Neural cell (in vitro differentiated cells): ENCODE measurements at regions not wholly inside any gene's neighbourhood (a gene's known extent, or its start where the extent isn't known, plus 50 kb on each side); places are given as distances from the start of the nearest gene placed in this dataset.

Source experiments
- EP300 ChIP-seq: fragments of 450-650 bp; conservative IDR thresholded peaks from 2 replicates; pipeline ENCODE4 v1.6.1; 2014; ENCODE audit warnings: antibody characterized with exemption, mild to moderate bottlenecking, moderate library complexity; ENCODE audit not compliant: poor library complexity, severe bottlenecking
- EZH2 ChIP-seq: fragments of 200-600, 300-800 bp; shearing (Covaris generic), sonication (generic); IDR thresholded peaks from 2 replicates; pipeline ENCODE4 v1.6.1; 2014; ENCODE audit warnings: antibody characterized with exemption, low read length, borderline replicate concordance, mild to moderate bottlenecking; ENCODE audit not compliant: insufficient read depth, poor library complexity, severe bottlenecking
- MXI1 ChIP-seq: fragments of 450-650 bp; conservative IDR thresholded peaks from 2 replicates; pipeline ENCODE4 v1.6.1; 2014; ENCODE audit warnings: antibody characterized with exemption, mild to moderate bottlenecking; ENCODE audit not compliant: poor library complexity, severe bottlenecking
- POLR2AphosphoS5 ChIP-seq: IDR thresholded peaks from 2 replicates; pipeline ENCODE4 v1.6.1; 2012
- RAD21 ChIP-seq: fragments of 450-650 bp; conservative IDR thresholded peaks from 2 replicates; pipeline ENCODE4 v1.6.1; 2014; ENCODE audit warnings: antibody characterized with exemption, mild to moderate bottlenecking, moderate library complexity
- SMC3 ChIP-seq: fragments of 450-650 bp; conservative IDR thresholded peaks from 2 replicates; pipeline ENCODE4 v1.6.1; 2014; ENCODE audit warnings: antibody characterized with exemption, mild to moderate bottlenecking, moderate library complexity; ENCODE audit not compliant: poor library complexity
- TAF1 ChIP-seq: IDR thresholded peaks from 2 replicates; pipeline ENCODE4 v1.6.1; 2012; ENCODE audit warnings: low read depth
- TF ChIP-seq, protein P1 (sequence below): fragments of 450-650 bp; IDR thresholded peaks from 2 replicates; pipeline ENCODE4 v1.5.1; 2014; ENCODE audit warnings: antibody characterized with exemption, mild to moderate bottlenecking, moderate library complexity; ENCODE audit not compliant: poor library complexity, severe bottlenecking
- TF ChIP-seq, protein P2 (sequence below): IDR thresholded peaks from 2 replicates; pipeline ENCODE4 v1.6.1; 2012; ENCODE audit warnings: borderline replicate concordance

DNA sequence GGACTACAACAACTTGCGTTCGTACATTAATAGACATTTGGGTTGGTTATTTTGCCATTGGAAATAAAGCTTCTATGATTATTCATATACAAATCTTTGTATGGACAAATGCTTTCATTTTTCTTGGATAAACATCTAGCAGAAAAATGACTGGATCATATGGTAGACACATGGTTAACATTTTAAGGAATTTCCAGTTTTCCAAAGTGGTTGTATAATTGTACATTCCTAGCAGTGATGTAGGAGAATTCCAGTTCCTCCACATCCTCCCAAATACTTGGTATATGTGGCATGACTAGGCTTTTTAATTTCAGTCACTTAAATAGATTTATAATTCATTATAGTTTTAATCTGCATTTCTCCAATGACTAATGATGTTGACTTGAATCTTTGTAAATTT is 246.2 kb upstream of the NCAM1 start:
- TF ChIP-seq EP300 (no peak), TAF1 (no peak), POLR2AphosphoS5 (no peak), SMC3 (no peak), MXI1 (no peak), EZH2 (no peak), RAD21 (no peak)
- TF ChIP-seq, protein P1, sequence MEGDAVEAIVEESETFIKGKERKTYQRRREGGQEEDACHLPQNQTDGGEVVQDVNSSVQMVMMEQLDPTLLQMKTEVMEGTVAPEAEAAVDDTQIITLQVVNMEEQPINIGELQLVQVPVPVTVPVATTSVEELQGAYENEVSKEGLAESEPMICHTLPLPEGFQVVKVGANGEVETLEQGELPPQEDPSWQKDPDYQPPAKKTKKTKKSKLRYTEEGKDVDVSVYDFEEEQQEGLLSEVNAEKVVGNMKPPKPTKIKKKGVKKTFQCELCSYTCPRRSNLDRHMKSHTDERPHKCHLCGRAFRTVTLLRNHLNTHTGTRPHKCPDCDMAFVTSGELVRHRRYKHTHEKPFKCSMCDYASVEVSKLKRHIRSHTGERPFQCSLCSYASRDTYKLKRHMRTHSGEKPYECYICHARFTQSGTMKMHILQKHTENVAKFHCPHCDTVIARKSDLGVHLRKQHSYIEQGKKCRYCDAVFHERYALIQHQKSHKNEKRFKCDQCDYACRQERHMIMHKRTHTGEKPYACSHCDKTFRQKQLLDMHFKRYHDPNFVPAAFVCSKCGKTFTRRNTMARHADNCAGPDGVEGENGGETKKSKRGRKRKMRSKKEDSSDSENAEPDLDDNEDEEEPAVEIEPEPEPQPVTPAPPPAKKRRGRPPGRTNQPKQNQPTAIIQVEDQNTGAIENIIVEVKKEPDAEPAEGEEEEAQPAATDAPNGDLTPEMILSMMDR: no peak
- TF ChIP-seq, protein P2, sequence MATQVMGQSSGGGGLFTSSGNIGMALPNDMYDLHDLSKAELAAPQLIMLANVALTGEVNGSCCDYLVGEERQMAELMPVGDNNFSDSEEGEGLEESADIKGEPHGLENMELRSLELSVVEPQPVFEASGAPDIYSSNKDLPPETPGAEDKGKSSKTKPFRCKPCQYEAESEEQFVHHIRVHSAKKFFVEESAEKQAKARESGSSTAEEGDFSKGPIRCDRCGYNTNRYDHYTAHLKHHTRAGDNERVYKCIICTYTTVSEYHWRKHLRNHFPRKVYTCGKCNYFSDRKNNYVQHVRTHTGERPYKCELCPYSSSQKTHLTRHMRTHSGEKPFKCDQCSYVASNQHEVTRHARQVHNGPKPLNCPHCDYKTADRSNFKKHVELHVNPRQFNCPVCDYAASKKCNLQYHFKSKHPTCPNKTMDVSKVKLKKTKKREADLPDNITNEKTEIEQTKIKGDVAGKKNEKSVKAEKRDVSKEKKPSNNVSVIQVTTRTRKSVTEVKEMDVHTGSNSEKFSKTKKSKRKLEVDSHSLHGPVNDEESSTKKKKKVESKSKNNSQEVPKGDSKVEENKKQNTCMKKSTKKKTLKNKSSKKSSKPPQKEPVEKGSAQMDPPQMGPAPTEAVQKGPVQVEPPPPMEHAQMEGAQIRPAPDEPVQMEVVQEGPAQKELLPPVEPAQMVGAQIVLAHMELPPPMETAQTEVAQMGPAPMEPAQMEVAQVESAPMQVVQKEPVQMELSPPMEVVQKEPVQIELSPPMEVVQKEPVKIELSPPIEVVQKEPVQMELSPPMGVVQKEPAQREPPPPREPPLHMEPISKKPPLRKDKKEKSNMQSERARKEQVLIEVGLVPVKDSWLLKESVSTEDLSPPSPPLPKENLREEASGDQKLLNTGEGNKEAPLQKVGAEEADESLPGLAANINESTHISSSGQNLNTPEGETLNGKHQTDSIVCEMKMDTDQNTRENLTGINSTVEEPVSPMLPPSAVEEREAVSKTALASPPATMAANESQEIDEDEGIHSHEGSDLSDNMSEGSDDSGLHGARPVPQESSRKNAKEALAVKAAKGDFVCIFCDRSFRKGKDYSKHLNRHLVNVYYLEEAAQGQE: no peak
